ENCODE measurements at regions not wholly inside any gene's neighbourhood (a gene's known extent, or its start where the extent isn't known, plus 50 kb on each side); places are given as distances from the start of the nearest gene placed in this dataset.

- no peaks in the 10 kb centered on the region for H3K9me3 ChIP-seq
- H3K4me3 ChIP-seq: no peak overlapping the region
- H3K27me3 ChIP-seq: no peaks in the 10 kb centered on the region
- H3K36me3 ChIP-seq: no peaks in the 10 kb centered on the region
- H3K27ac ChIP-seq: no peak overlapping the region
- no peaks in the 10 kb centered on the region for H3K4me1 ChIP-seq
- no peak for DNase-seq (ENCODE audit: low spot score in 2 of 2)
- no peak for TF ChIP-seq POLR2A (IDR thresholded peaks at IDR 0.05)
- TF ChIP-seq POLR2AphosphoS5 (IDR thresholded peaks at IDR 0.05): no peak
- no peak for TF ChIP-seq CTCF (IDR thresholded peaks at IDR 0.05)
- WGBS: 67% methylated on average over 2 of the region's 2 CpGs
These were observed 140.2 kb upstream of the OTOS start for GRCh38 chr2:240280621-240281020.

- TF ChIP-seq POLR2AphosphoS5 (IDR thresholded peaks at IDR 0.05) (no peak), POLR2A (IDR thresholded peaks at IDR 0.05) (no peak), CTCF (IDR thresholded peaks at IDR 0.05) (no peak)
- H3K36me3 ChIP-seq: no peaks in the 10 kb centered on the region
- 89% methylated on average over 11 of the region's 13 CpGs for WGBS
- no peaks in the 10 kb centered on the region for H3K4me1 ChIP-seq
- H3K4me3 ChIP-seq: no peak overlapping the region
- no peak for DNase-seq (ENCODE audit: low spot score in 2 of 2)
- H3K9me3 ChIP-seq: no peaks in the 10 kb centered on the region
- H3K27me3 ChIP-seq: no peaks in the 10 kb centered on the region
- no peak overlapping the region for H3K27ac ChIP-seq
These were observed 144.2 kb upstream of the OTOS start for GRCh38 chr2:240284503-240285259.

- TF ChIP-seq POLR2A (IDR thresholded peaks at IDR 0.05) (no peak), CTCF (IDR thresholded peaks at IDR 0.05) (no peak), EP300 (IDR thresholded peaks at IDR 0.05) (no peak), POLR2AphosphoS5 (IDR thresholded peaks at IDR 0.05) (no peak)
- WGBS: 87% methylated on average over 4 of the region's 4 CpGs
- Histone ChIP-seq H3K4me3 (no peak overlapping the region), H3K4me1 (no peaks in the 10 kb centered on the region), H3K27me3 (no peaks in the 10 kb centered on the region), H3K36me3 (no peaks in the 10 kb centered on the region), H3K9me3 (no peaks in the 10 kb centered on the region), H3K27ac (no peak overlapping the region)
- no peak for DNase-seq (ENCODE audit: low spot score in 2 of 2)
These were observed 145.3 kb upstream of the OTOS start for GRCh38 chr2:240285725-240286124.

GRCh38 chr2:240286596-240286995 lies 146.1 kb upstream of the OTOS start:
- DNase-seq (ENCODE audit: low spot score in 2 of 2): no peak
- no peaks in the 10 kb centered on the region for H3K4me1 ChIP-seq
- no peak overlapping the region for H3K4me3 ChIP-seq
- no peaks in the 10 kb centered on the region for H3K9me3 ChIP-seq
- H3K36me3 ChIP-seq: no peaks in the 10 kb centered on the region
- H3K27ac ChIP-seq: no peak overlapping the region
- TF ChIP-seq EP300 (IDR thresholded peaks at IDR 0.05) (no peak), POLR2A (IDR thresholded peaks at IDR 0.05) (no peak), POLR2AphosphoS5 (IDR thresholded peaks at IDR 0.05) (no peak), CTCF (IDR thresholded peaks at IDR 0.05) (no peak)
- WGBS: 72% methylated on average over 6 of the region's 6 CpGs
- H3K27me3 ChIP-seq: no peaks in the 10 kb centered on the region

GRCh38 chr2:240287011-240287410 lies 146.6 kb upstream of the OTOS start:
- WGBS: 68% methylated on average over 7 of the region's 14 CpGs
- Histone ChIP-seq H3K4me3 (no peak overlapping the region), H3K36me3 (no peaks in the 10 kb centered on the region), H3K9me3 (no peaks in the 10 kb centered on the region), H3K4me1 (no peaks in the 10 kb centered on the region), H3K27me3 (no peaks in the 10 kb centered on the region), H3K27ac (no peak overlapping the region)
- no peak for TF ChIP-seq POLR2AphosphoS5 (IDR thresholded peaks at IDR 0.05)
- TF ChIP-seq POLR2A (IDR thresholded peaks at IDR 0.05): no peak
- TF ChIP-seq CTCF (IDR thresholded peaks at IDR 0.05): no peak
- no peak for TF ChIP-seq EP300 (IDR thresholded peaks at IDR 0.05)
- no peak for DNase-seq (ENCODE audit: low spot score in 2 of 2)

Measured in suprapubic skin (tissue), 4 donors.